ENCODE measurements at regions not wholly inside any gene's neighbourhood (a gene's known extent, or its start where the extent isn't known, plus 50 kb on each side); places are given as distances from the start of the nearest gene placed in this dataset.
"Not testable (repeated sequence)": the region's sequence is repeated elsewhere in the genome, so short reads cannot be mapped to it uniquely, and the experiment has no call there.

GRCh38 chr20:56750430-56750829, 121.3 kb downstream of the TFAP2C start:
- TF ChIP-seq EZH2phosphoT487 (IDR thresholded peaks at IDR 0.05; ENCODE audit: borderline replicate concordance, low read length) (no peak), CTCF (IDR thresholded peaks at IDR 0.05; ENCODE audit: low read depth, low read length, poor library complexity, severe bottlenecking) (no peak)
- no peaks in the 10 kb centered on the region for H3K36me3 ChIP-seq (ENCODE audit: control insufficient read depth, low read length)
- peaks cover 2% of the 10 kb centered on the region for H3K27me3 ChIP-seq (ENCODE audit: control insufficient read depth, low read length)
- H3K9me2 ChIP-seq (replicated peaks; ENCODE audit: control insufficient read depth, low read length): no peaks in the 10 kb centered on the region
- H3K4me1 ChIP-seq (ENCODE audit: control insufficient read depth, low read length): peaks cover 6% of the 10 kb centered on the region
- no peaks in the 10 kb centered on the region for H3K79me2 ChIP-seq (ENCODE audit: control insufficient read depth, low read length)
- H3K4me3 ChIP-seq (ENCODE audit: low read length): no peak overlapping the region
- H4K20me1 ChIP-seq (ENCODE audit: control insufficient read depth, insufficient read depth, low read depth, low read length): no peaks in the 10 kb centered on the region
- no peak overlapping the region for H3K4me2 ChIP-seq (ENCODE audit: low read length)
- no peaks in the 10 kb centered on the region for H3K9me3 ChIP-seq (ENCODE audit: control insufficient read depth, insufficient read depth, low read length)
- no peaks in the 10 kb centered on the region for H3F3A ChIP-seq (ENCODE audit: control insufficient read depth, insufficient read depth)
- H3K27ac ChIP-seq (ENCODE audit: low read depth, low read length): no peak overlapping the region

- no peak overlapping the region for H3K27ac ChIP-seq (ENCODE audit: low read depth, low read length)
- H3K36me3 ChIP-seq (ENCODE audit: control insufficient read depth, low read length): no peaks in the 10 kb centered on the region
- no peak overlapping the region for H3K4me3 ChIP-seq (ENCODE audit: low read length)
- H3K4me1 ChIP-seq (ENCODE audit: control insufficient read depth, low read length): no peaks in the 10 kb centered on the region
- H3K79me2 ChIP-seq (ENCODE audit: control insufficient read depth, low read length): no peaks in the 10 kb centered on the region
- TF ChIP-seq EZH2phosphoT487 (IDR thresholded peaks at IDR 0.05; ENCODE audit: borderline replicate concordance, low read length): no peak
- TF ChIP-seq CTCF (IDR thresholded peaks at IDR 0.05; ENCODE audit: low read depth, low read length, poor library complexity, severe bottlenecking): no peak
- no peaks in the 10 kb centered on the region for H3F3A ChIP-seq (ENCODE audit: control insufficient read depth, insufficient read depth)
- no peaks in the 10 kb centered on the region for H3K9me3 ChIP-seq (ENCODE audit: control insufficient read depth, insufficient read depth, low read length)
- H3K4me2 ChIP-seq (ENCODE audit: low read length): no peak overlapping the region
- H3K9me2 ChIP-seq (replicated peaks; ENCODE audit: control insufficient read depth, low read length): no peaks in the 10 kb centered on the region; the same call in 1 of the 2 replicates
- H3K27me3 ChIP-seq (ENCODE audit: control insufficient read depth, low read length): peaks cover 2% of the 10 kb centered on the region
- H4K20me1 ChIP-seq (ENCODE audit: control insufficient read depth, insufficient read depth, low read depth, low read length): no peaks in the 10 kb centered on the region
Observed at GRCh38 chr20:56752274-56752673, 123.2 kb downstream of the TFAP2C start.

GRCh38 chr20:56755201-56755600, 126.1 kb downstream of the TFAP2C start:
- Histone ChIP-seq H3K36me3 (ENCODE audit: control insufficient read depth, low read length) (no peaks in the 10 kb centered on the region), H4K20me1 (ENCODE audit: control insufficient read depth, insufficient read depth, low read depth, low read length) (no peaks in the 10 kb centered on the region), H3K27me3 (ENCODE audit: control insufficient read depth, low read length) (peaks cover 2% of the 10 kb centered on the region), H3K4me3 (ENCODE audit: low read length) (no peak overlapping the region), H3K27ac (ENCODE audit: low read depth, low read length) (no peak overlapping the region), H3K9me3 (ENCODE audit: control insufficient read depth, insufficient read depth, low read length) (no peaks in the 10 kb centered on the region), H3K9me2 (replicated peaks; ENCODE audit: control insufficient read depth, low read length) (no peaks in the 10 kb centered on the region; the same call in 1 of the 2 replicates), H3K4me2 (ENCODE audit: low read length) (no peak overlapping the region), H3K4me1 (ENCODE audit: control insufficient read depth, low read length) (no peaks in the 10 kb centered on the region), H3K79me2 (ENCODE audit: control insufficient read depth, low read length) (no peaks in the 10 kb centered on the region), H3F3A (ENCODE audit: control insufficient read depth, insufficient read depth) (no peaks in the 10 kb centered on the region)
- TF ChIP-seq CTCF (IDR thresholded peaks at IDR 0.05; ENCODE audit: low read depth, low read length, poor library complexity, severe bottlenecking) (no peak), EZH2phosphoT487 (IDR thresholded peaks at IDR 0.05; ENCODE audit: borderline replicate concordance, low read length) (no peak)

- H3K27ac ChIP-seq (ENCODE audit: low read depth, low read length); H3K4me2 ChIP-seq (ENCODE audit: low read length); H3K27me3 ChIP-seq (ENCODE audit: control insufficient read depth, low read length); H4K20me1 ChIP-seq (ENCODE audit: control insufficient read depth, insufficient read depth, low read depth, low read length); H3F3A ChIP-seq (ENCODE audit: control insufficient read depth, insufficient read depth); H3K36me3 ChIP-seq (ENCODE audit: control insufficient read depth, low read length); H3K79me2 ChIP-seq (ENCODE audit: control insufficient read depth, low read length); H3K9me2 ChIP-seq (replicated peaks; ENCODE audit: control insufficient read depth, low read length); H3K9me3 ChIP-seq (ENCODE audit: control insufficient read depth, insufficient read depth, low read length); H3K4me3 ChIP-seq (ENCODE audit: low read length); H3K4me1 ChIP-seq (ENCODE audit: control insufficient read depth, low read length): not testable (repeated sequence)
Observed at GRCh38 chr20:56756658-56757057, 127.6 kb downstream of the TFAP2C start.
